Panc1 (cell line): ENCODE measurements at regions not wholly inside any gene's neighbourhood (a gene's known extent, or its start where the extent isn't known, plus 50 kb on each side); places are given as distances from the start of the nearest gene placed in this dataset.

ENCODE experiments used
- ATAC-seq: fragments of 200-7000 bp; cut with Tn5 transposase; 2 replicates; pipeline ENCODE4 v1.9.1; 2020; ENCODE audit warnings: mild to moderate bottlenecking, moderate library complexity
- BruUV-seq: library from RNA; stranded (reverse); fragments of 400-500 nt; replicated peaks from 2 replicates; lab custom pipeline; 2021; lab: Mats Ljungman, UMichigan
- CTCF ChIA-PET: fragments of 300-600 bp; sonication (Branson Sonifier 250); formaldehyde crosslinking; loops from one replicate; lab custom pipeline; 2022; ENCODE audit warnings: antibody characterized with exemption; lab: Charles Lee
- POLR2A ChIA-PET: fragments of 300-600 bp; sonication (Branson Sonifier 250); formaldehyde crosslinking; loops from one replicate; lab custom pipeline; 2022; ENCODE audit warnings: antibody characterized with exemption; lab: Charles Lee
- DNase-seq: peaks from one replicate; pipeline ENCODE4 v3.0.0-alpha.2; 2010; ENCODE audit warnings: low read depth, low spot score
- H3K27ac ChIP-seq: 2 replicates; pipeline ENCODE4 v1.5.1; 2011; ENCODE audit warnings: mild to moderate bottlenecking, low read length, inconsistent platforms
- H3K27me3 ChIP-seq: fragments of 200-500 bp; sonication (Bioruptor generic); 2 replicates; pipeline ENCODE4 v1.6.0; 2014; ENCODE audit warnings: low read length, inconsistent platforms; ENCODE audit not compliant: control insufficient read depth, insufficient read depth
- H3K36me3 ChIP-seq: fragments of 200-500 bp; sonication (Bioruptor generic); 2 replicates; pipeline ENCODE4 v1.5.1; 2014; ENCODE audit warnings: inconsistent platforms, mild to moderate bottlenecking, low read length, moderate library complexity; ENCODE audit not compliant: control insufficient read depth, insufficient read depth
- H3K4me1 ChIP-seq: 2 replicates; pipeline ENCODE4 v1.5.1; 2011; ENCODE audit warnings: inconsistent platforms, mild to moderate bottlenecking, low read length, moderate library complexity; ENCODE audit not compliant: control insufficient read depth, insufficient read depth
- H3K4me3 ChIP-seq, 2 experiments: 2 replicates each; pipeline ENCODE4 v1.5.1; 2011 to 2012; ENCODE audit warnings: low read depth in 2 of 2, low read length in 2 of 2, mild to moderate bottlenecking in 2 of 2, inconsistent platforms in 1 of 2, moderate library complexity in 1 of 2
- H3K9me3 ChIP-seq: fragments of 200-500 bp; sonication (Bioruptor generic); 2 replicates; pipeline ENCODE4 v1.5.1; 2014; ENCODE audit warnings: low read depth, mild to moderate bottlenecking, inconsistent platforms, low read length, moderate library complexity; ENCODE audit not compliant: control insufficient read depth, insufficient read depth
- POLR2AphosphoS5 ChIP-seq: IDR thresholded peaks from 2 replicates; pipeline ENCODE4 v1.6.1; 2012; ENCODE audit warnings: mild to moderate bottlenecking, low read depth, low read length, moderate library complexity
- SIN3A ChIP-seq: IDR thresholded peaks from 2 replicates; pipeline ENCODE4 v1.6.1; 2012; ENCODE audit warnings: low read depth, mild to moderate bottlenecking, low read length, moderate library complexity, borderline replicate concordance; ENCODE audit not compliant: insufficient read depth
- TCF7L2 ChIP-seq: IDR thresholded peaks from 2 replicates; pipeline ENCODE4 v1.6.1; 2011; ENCODE audit warnings: mild to moderate bottlenecking, low read depth, low read length, inconsistent platforms
- in situ Hi-C: cut with HindIII; loops from 2 replicates; pipeline ENCODE4 v1.10.0; 2016; ENCODE audit warnings: low sequenced_read_pairs, low pct_unique_long_range_greater_than_20kb
- intact Hi-C: fragments of 100-400 bp; cut with micrococcal nuclease; formaldehyde crosslinking; loops from one replicate; pipeline ENCODE4 v1.10.0; 2022; ENCODE audit not compliant: unreplicated experiment
- TF ChIP-seq, protein P1 (sequence below): fragments of 450-650 bp; IDR thresholded peaks from 2 replicates; pipeline ENCODE4 v1.5.1; 2017; ENCODE audit warnings: mild to moderate bottlenecking
- TF ChIP-seq, protein P2 (sequence below), 2 experiments: IDR thresholded peaks; 2 replicates each; pipeline ENCODE4 v1.6.1; 2011 to 2012; ENCODE audit warnings: low read depth in 2 of 2, control low read depth in 1 of 2, low read length in 1 of 2, mild to moderate bottlenecking in 1 of 2, moderate library complexity in 1 of 2; ENCODE audit not compliant: insufficient read depth in 1 of 2

- POLR2A ChIA-PET, result no interaction called here
- Histone ChIP-seq H3K9me3 (no peaks in the 10 kb centered on the region), H3K27ac (no peak overlapping the region), H3K4me1 (no peaks in the 10 kb centered on the region), H3K4me3 (no peak overlapping the region), H3K27me3 (0 out of 2 replicates have a peak, but pooled peaks cover 2% of the 10 kb centered on the region), H3K36me3 (no peaks in the 10 kb centered on the region)
- DNase-seq (no peak), ATAC-seq (no peak)
- BruUV-seq, result no TSS peak
- no peak for TF ChIP-seq SIN3A
- TF ChIP-seq, protein P1, sequence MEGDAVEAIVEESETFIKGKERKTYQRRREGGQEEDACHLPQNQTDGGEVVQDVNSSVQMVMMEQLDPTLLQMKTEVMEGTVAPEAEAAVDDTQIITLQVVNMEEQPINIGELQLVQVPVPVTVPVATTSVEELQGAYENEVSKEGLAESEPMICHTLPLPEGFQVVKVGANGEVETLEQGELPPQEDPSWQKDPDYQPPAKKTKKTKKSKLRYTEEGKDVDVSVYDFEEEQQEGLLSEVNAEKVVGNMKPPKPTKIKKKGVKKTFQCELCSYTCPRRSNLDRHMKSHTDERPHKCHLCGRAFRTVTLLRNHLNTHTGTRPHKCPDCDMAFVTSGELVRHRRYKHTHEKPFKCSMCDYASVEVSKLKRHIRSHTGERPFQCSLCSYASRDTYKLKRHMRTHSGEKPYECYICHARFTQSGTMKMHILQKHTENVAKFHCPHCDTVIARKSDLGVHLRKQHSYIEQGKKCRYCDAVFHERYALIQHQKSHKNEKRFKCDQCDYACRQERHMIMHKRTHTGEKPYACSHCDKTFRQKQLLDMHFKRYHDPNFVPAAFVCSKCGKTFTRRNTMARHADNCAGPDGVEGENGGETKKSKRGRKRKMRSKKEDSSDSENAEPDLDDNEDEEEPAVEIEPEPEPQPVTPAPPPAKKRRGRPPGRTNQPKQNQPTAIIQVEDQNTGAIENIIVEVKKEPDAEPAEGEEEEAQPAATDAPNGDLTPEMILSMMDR, result no peak
- no peak for TF ChIP-seq POLR2AphosphoS5
- TF ChIP-seq, protein P2, sequence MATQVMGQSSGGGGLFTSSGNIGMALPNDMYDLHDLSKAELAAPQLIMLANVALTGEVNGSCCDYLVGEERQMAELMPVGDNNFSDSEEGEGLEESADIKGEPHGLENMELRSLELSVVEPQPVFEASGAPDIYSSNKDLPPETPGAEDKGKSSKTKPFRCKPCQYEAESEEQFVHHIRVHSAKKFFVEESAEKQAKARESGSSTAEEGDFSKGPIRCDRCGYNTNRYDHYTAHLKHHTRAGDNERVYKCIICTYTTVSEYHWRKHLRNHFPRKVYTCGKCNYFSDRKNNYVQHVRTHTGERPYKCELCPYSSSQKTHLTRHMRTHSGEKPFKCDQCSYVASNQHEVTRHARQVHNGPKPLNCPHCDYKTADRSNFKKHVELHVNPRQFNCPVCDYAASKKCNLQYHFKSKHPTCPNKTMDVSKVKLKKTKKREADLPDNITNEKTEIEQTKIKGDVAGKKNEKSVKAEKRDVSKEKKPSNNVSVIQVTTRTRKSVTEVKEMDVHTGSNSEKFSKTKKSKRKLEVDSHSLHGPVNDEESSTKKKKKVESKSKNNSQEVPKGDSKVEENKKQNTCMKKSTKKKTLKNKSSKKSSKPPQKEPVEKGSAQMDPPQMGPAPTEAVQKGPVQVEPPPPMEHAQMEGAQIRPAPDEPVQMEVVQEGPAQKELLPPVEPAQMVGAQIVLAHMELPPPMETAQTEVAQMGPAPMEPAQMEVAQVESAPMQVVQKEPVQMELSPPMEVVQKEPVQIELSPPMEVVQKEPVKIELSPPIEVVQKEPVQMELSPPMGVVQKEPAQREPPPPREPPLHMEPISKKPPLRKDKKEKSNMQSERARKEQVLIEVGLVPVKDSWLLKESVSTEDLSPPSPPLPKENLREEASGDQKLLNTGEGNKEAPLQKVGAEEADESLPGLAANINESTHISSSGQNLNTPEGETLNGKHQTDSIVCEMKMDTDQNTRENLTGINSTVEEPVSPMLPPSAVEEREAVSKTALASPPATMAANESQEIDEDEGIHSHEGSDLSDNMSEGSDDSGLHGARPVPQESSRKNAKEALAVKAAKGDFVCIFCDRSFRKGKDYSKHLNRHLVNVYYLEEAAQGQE (IDR thresholded peaks at IDR 0.05; ENCODE audit: insufficient read depth in 1 of 2, low read depth in 2 of 2, low read length in 1 of 2), result no peak
- no peak for TF ChIP-seq TCF7L2
- intact Hi-C loops (no loop called here), in situ Hi-C loops (no loop called here)
- CTCF ChIA-PET, result interaction anchor here (0.5 kb wide), 1 partner anchor 257 kb away, joined by 3 read pairs; no protein-coding TSS in a partner anchor
Observed at GRCh38 chr6:149266659-149267058, 50.9 kb upstream of the TAB2 start.

DNA sequence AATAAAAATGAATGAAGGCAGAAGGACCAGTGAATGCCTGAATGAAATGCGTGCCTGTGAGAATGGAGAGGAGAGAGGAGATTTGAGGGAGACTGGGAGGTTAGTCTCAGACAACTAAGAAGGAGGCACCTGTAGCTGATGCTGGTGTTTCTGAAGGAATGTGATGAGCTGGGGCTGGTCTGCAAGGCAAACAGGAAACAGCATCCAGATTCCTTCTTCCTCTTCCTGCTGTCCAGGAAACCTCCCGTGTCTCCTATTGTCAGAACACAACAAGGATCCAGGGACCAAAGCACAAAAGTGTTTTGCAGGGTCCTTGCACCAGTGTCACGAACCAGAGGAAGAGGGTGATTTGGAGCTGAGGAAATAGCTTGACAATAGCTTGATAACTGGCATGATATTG lies 50.4 kb upstream of the TAB2 start:
- ATAC-seq, result no peak
- DNase-seq, result no peak
- Histone ChIP-seq H3K4me1 (no peaks in the 10 kb centered on the region), H3K9me3 (no peaks in the 10 kb centered on the region), H3K4me3 (no peak overlapping the region), H3K27me3 (0 out of 2 replicates have a peak, but pooled peaks cover 2% of the 10 kb centered on the region), H3K36me3 (no peaks in the 10 kb centered on the region), H3K27ac (no peak overlapping the region)
- intact Hi-C loops (no loop called here), in situ Hi-C loops (no loop called here)
- CTCF ChIA-PET, result no interaction called here
- POLR2A ChIA-PET, result no interaction called here
- no TSS peak for BruUV-seq
- no peak for TF ChIP-seq POLR2AphosphoS5
- TF ChIP-seq, protein P2 (IDR thresholded peaks at IDR 0.05; ENCODE audit: insufficient read depth in 1 of 2, low read depth in 2 of 2, low read length in 1 of 2), result no peak
- no peak for TF ChIP-seq TCF7L2
- no peak for TF ChIP-seq SIN3A
- TF ChIP-seq, protein P1, result no peak
